Endothelial cell of umbilical vein (primary cell): ENCODE measurements at regions not wholly inside any gene's neighbourhood (a gene's known extent, or its start where the extent isn't known, plus 50 kb on each side); places are given as distances from the start of the nearest gene placed in this dataset.

Experiments used
- TF ChIP-seq, protein P1 (sequence below): IDR thresholded peaks from 2 replicates; pipeline ENCODE4 v1.6.1; 2011; ENCODE audit not compliant: insufficient read depth, insufficient read length
- TF ChIP-seq, protein P2 (sequence below), 2 donors: IDR thresholded peaks; 1 replicate in 1 of 2; 2 replicates in 1 of 2; pipeline ENCODE4 v1.5.1; 2011; ENCODE audit warnings: low read length in 2 of 2, mild to moderate bottlenecking in 2 of 2, moderate library complexity in 2 of 2, control low read depth in 1 of 2, inconsistent platforms in 1 of 2, low read depth in 1 of 2; ENCODE audit not compliant: insufficient read depth in 1 of 2; ENCODE audit errors: extremely low read depth in 1 of 2

DNA sequence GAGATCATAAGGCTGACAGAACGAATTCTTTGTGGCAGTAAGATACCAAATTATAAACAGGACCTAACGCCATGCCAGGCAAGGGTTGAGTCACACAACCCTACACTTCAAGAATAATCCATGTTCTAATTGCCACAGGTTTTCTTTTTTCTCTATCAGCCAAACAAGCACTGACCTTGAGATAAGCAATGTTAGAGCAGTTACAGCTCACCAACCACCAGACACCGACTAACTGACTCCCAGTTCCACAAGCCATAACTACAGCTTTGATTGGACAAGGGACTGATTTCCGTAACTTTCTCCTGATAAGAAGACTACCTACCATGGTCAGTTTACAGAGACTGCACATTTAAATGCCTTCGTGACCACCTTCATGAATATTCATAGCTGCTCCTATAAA is 149.6 kb downstream of the PTPRU start:
- TF ChIP-seq, protein P1, sequence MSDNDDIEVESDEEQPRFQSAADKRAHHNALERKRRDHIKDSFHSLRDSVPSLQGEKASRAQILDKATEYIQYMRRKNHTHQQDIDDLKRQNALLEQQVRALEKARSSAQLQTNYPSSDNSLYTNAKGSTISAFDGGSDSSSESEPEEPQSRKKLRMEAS, result no peak
- TF ChIP-seq, protein P2, sequence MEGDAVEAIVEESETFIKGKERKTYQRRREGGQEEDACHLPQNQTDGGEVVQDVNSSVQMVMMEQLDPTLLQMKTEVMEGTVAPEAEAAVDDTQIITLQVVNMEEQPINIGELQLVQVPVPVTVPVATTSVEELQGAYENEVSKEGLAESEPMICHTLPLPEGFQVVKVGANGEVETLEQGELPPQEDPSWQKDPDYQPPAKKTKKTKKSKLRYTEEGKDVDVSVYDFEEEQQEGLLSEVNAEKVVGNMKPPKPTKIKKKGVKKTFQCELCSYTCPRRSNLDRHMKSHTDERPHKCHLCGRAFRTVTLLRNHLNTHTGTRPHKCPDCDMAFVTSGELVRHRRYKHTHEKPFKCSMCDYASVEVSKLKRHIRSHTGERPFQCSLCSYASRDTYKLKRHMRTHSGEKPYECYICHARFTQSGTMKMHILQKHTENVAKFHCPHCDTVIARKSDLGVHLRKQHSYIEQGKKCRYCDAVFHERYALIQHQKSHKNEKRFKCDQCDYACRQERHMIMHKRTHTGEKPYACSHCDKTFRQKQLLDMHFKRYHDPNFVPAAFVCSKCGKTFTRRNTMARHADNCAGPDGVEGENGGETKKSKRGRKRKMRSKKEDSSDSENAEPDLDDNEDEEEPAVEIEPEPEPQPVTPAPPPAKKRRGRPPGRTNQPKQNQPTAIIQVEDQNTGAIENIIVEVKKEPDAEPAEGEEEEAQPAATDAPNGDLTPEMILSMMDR (IDR thresholded peaks at IDR 0.05; ENCODE audit: extremely low read depth in 1 of 2, insufficient read depth in 1 of 2, low read depth in 1 of 2, low read length in 2 of 2), result no peak
